ENCODE measurements at regions not wholly inside any gene's neighbourhood (a gene's known extent, or its start where the extent isn't known, plus 50 kb on each side); places are given as distances from the start of the nearest gene placed in this dataset.
"Not testable (repeated sequence)": the region's sequence is repeated elsewhere in the genome, so short reads cannot be mapped to it uniquely, and the experiment has no call there.

- no peak for DNase-seq
Observed at GRCh38 chr5:142542078-142542477, 143.8 kb downstream of the FGF1 start.

GRCh38 chr5:142540922-142541422 is 144.9 kb downstream of the FGF1 start:
- no peak for DNase-seq

GRCh38 chr5:142539154-142539740 is 146.6 kb downstream of the FGF1 start:
- no peak for DNase-seq

GRCh38 chr5:142537938-142538337 is 148.0 kb downstream of the FGF1 start:
- DNase-seq = no peak

DNA sequence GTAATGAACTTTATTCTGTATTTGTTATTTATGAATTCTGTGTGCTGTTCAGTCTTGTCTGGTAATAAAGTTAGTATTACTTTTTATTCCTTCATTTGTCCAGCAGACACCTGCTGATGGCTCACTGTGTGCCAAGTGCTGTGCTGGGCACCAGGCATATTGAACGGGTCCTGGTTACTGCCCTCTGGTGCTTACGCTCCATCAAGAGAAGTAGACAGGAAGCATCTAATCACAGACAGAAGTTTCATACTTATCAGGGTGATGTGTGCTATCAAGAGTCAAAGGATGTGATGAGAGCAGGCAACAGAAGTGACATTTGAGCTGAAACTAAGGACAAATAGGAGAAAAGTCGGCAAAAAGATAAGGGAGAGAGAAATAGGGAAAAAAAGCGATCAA is 153.1 kb downstream of the FGF1 start:
- no peak for DNase-seq

DNA sequence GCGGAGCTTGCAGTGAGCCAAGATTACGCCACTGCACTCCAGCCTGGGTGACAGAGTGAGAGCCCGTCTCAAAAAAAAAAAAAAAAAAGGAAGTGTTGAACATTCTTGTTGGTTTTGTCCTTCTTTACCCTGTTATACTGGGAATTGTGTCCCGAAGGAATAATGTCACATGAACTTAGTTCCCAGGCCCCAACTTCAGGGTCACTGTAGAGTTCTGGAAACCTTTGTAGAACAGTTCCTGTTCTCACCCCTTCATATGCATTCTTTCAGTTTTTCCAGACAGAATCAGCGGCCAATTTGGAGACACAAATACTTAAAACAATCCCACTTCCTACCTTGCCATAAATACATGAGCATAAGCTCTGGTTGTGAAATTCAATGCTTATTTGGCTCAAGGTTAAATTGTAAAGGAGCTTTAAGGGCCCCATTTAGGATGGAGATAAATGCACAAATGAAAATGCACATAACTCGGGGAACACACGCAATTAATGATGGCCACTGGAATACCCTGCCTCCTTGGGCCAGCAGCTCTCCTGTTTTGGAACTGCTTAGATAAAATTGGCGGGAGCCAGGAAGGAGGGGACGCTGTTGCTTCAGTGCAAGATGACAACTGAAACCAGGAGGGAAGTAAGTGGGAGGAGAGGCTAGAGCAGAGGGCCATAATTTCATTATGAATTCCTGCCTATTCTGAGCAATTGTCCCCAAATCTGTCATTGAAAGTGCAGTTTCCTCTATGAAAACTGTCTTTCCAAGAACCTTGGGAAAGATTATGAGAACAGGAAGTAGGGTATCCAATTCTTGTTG is 153.7 kb downstream of the FGF1 start:
- no peak for DNase-seq

DNA sequence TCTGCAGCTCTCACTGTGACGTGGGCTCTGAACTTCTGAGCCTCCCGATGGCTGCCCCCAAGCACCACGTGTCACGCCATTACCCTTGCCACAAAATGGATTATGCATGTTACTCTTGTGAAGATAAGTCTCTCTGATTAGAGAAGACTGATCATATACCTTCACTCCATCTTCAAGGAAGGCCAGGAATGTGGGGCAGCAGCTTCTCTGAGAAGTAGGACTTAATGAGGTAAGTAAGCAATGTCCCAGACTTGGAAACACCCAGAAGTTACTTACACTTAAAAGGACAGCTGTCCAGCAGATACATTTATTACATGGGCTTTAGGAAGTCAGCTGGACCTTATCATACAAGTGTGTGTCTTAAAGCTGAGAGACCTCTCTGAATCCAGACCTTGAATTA is 155.0 kb downstream of the FGF1 start:
- DNase-seq = no peak

GRCh38 chr5:142529626-142530278 is 156.1 kb downstream of the FGF1 start:
- no peak for DNase-seq

- no peak for DNase-seq
Observed at GRCh38 chr5:142527664-142528295, 158.1 kb downstream of the FGF1 start.

DNA sequence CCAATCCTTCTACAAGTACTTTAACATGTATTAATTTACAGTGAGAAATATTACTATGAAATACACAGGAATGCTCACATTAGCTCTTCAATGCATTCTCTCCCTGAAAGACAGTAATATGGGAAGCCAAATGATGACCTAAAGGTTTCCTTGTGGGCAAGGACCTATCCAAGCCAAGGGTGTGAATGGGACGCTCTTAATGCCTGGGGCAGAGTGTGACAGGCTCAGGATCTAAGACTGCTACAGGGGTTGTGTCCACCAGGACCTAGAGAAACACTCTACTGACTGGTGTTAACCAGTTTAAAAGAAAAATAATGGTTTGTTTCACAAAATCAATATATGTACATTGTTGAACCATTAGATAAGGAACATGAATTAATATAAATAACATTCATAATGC is 158.7 kb downstream of the FGF1 start:
- no peak for DNase-seq

- no peak for DNase-seq
Observed at GRCh38 chr5:142522983-142523382, 162.9 kb downstream of the FGF1 start.

DNA sequence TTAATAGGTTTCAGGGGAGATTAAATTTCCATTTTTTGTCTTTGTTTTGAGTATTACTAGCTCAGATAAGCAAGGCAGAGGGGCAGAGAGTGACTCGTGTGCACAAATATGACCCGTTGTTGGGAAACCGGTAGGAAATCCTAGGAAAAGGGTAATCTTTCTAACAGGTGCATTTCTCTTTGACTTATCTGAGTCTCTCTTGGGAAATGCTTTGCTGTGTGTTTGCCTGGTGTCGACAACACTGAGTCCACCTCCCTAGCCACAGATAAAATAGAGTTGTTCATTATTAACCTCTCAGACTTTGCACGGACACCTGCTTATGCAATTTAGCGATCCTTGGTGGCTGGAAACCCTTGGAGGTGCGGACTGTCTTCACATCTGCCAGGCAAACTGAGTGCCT is 164.2 kb downstream of the FGF1 start:
- no peak for DNase-seq

GRCh38 chr5:142520885-142521284 is 165.0 kb downstream of the FGF1 start:
- no peak for DNase-seq

DNA sequence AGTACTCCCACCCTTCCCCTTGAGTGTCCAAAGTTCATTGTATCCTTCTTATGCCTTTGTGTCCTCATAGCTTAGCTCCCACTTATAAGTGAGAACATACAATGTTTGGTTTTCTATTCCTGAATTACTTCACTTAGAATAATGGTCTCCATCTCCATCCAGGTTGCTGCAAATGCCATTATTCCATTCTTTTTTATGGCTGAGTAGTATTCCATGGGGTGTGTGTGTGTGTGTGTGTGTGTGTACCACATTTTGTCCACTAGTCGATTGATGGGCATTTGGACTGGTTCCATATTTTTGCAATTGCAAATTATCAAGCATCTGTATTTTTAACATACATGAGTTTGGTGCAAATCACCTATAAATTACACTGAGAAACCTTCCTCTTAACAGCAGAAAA is 166.0 kb downstream of the FGF1 start:
- not testable (repeated sequence) for DNase-seq

GRCh38 chr5:142517840-142518239 is 168.1 kb downstream of the FGF1 start:
- no peak for DNase-seq

DNA sequence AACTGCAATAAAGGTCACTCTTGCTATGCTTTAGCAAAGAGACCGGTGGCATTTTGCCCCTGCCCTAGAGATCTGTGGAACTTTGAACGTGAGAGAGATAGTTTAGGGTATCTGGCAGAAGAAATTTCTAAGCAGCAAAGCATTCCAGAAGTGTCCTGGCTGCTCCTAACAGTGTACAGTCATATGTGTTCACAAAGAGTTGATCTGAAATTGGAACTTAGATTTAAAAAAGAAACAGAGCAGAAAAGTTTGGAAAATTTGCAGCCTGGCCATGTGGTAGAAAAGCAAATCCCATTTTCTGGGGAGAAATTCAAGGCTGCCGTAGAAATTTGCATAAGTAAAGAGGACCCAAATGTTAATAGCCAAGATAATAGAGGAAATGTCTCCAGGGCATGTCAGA is 169.2 kb downstream of the FGF1 start:
- DNase-seq = no peak

- no peak for DNase-seq
Observed at GRCh38 chr5:142515036-142515435, 170.9 kb downstream of the FGF1 start.

- no peak for DNase-seq
Observed at GRCh38 chr5:142514196-142514595, 171.7 kb downstream of the FGF1 start.

DNA sequence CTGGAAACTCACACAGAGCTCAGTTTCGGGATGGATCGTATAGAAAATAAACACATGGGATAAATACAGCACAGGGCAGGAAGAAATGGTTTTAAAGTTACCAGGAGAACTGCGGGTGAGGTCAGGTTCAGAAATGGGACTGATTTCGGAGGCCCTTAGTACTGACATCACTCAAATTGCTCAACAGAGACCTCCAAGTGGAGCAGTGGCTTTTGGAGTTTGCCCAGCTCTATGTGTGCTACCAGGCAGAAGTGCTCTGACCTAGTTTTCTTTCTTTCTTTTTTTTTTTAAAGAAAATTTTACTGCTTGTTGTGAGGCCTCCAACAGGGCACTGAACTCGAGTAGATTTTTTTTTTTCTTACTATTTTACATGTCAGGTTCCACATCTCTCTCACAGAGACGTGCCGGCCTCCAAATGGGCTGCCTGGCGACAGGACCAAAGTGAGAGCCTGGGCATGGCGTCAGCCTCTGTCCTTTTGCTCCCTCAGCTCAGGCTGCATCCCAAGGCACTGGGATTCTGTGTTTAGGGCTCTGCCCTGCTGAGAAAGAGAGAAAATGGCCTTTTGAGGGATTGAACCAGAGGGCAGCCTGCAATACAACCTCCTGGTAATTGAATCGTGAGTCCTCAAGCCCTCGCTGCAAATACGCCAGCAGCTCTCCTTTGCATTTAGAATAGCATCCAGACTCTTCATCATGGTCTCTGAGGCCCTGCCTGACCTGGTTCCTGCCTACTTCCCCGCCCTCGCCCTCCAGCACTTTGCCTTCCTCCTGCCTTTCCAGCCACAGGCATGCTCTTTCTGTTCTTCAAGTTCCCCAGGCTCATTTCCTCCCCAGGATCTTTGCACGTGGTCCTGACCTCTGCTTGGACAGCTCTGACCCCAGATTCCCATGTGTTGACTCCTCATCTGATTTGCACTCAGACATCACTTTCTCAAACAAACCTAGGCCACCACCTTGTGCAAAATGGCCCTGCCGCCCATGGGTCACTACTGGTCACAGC is 173.5 kb downstream of the FGF1 start:
- DNase-seq = no peak

- DNase-seq = no peak
Observed at GRCh38 chr5:142511358-142511757, 174.5 kb downstream of the FGF1 start.

DNA sequence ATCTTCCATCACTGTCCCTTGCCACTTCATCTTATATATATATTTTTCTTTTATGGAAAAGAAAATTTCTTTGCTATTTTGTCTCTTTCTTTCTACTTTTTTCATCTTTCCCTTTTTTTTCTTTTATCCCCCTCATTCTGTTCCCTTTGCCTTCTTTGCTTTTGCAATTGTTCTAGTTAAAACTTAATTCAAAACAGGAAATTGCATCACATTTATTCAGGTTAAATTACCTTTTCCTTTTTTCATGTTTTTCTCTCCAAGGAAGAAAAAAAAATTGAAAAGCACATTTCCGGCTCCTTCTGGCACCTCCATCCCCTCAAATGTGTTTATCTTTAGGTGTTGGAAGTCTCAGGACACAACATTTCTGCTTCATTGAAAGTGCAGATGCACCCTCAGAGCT is 176.9 kb downstream of the FGF1 start:
- no peak for DNase-seq

DNA sequence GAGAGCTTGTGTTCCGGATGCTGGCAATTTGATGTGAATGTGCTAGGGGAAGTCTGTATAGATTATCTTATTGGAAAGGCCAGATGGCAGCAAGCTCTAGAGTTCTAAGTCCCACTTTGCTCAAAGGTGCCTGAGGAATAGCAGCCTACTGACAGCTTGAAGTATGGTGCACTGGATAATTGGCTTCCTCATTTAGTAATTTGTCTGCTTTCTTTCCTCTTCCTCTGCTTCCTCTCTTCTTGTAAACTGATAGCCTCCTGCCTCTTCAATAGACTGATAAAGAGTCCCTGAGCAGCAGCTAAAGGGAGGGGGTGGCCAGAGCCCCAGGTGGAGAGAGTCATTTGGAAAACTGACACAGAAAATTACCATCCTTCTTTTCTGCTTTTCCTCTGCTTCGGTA is 177.3 kb downstream of the FGF1 start:
- no peak for DNase-seq
